ENCODE measurements at regions not wholly inside any gene's neighbourhood (a gene's known extent, or its start where the extent isn't known, plus 50 kb on each side); places are given as distances from the start of the nearest gene placed in this dataset.

GRCh38 chr15:92322566-92323355 is 70.9 kb upstream of the ST8SIA2 start:
- TF ChIP-seq TAF1 (IDR thresholded peaks at IDR 0.05; ENCODE audit: borderline replicate concordance, insufficient read depth, low read length) (no peak), POLR2AphosphoS5 (IDR thresholded peaks at IDR 0.05; ENCODE audit: low read depth, low read length) (no peak), FOXP2 (optimal IDR thresholded peaks at IDR 0.05; ENCODE audit: borderline replicate concordance, extremely low read depth, extremely low read length, insufficient read depth) (no peak), REST (IDR thresholded peaks at IDR 0.05; ENCODE audit: insufficient read depth in 1 of 2, low read depth in 2 of 2, low read length in 2 of 2) (no peak), SIN3A (IDR thresholded peaks at IDR 0.05; ENCODE audit: borderline replicate concordance, insufficient read depth, low read length) (no peak)

- no peak for TF ChIP-seq FOXP2 (optimal IDR thresholded peaks at IDR 0.05; ENCODE audit: borderline replicate concordance, extremely low read depth, extremely low read length, insufficient read depth)
- TF ChIP-seq TAF1 (IDR thresholded peaks at IDR 0.05; ENCODE audit: borderline replicate concordance, insufficient read depth, low read length) = no peak
- no peak for TF ChIP-seq REST (IDR thresholded peaks at IDR 0.05; ENCODE audit: insufficient read depth in 1 of 2, low read depth in 2 of 2, low read length in 2 of 2)
- TF ChIP-seq SIN3A (IDR thresholded peaks at IDR 0.05; ENCODE audit: borderline replicate concordance, insufficient read depth, low read length) = no peak
- no peak for TF ChIP-seq POLR2AphosphoS5 (IDR thresholded peaks at IDR 0.05; ENCODE audit: low read depth, low read length)
These were observed 70.2 kb upstream of the ST8SIA2 start for GRCh38 chr15:92323525-92323924.

GRCh38 chr15:92324101-92324963 is 69.3 kb upstream of the ST8SIA2 start:
- TF ChIP-seq REST (IDR thresholded peaks at IDR 0.05; ENCODE audit: insufficient read depth in 1 of 2, low read depth in 2 of 2, low read length in 2 of 2) (no peak), SIN3A (IDR thresholded peaks at IDR 0.05; ENCODE audit: borderline replicate concordance, insufficient read depth, low read length) (no peak), FOXP2 (optimal IDR thresholded peaks at IDR 0.05; ENCODE audit: borderline replicate concordance, extremely low read depth, extremely low read length, insufficient read depth) (no peak), TAF1 (IDR thresholded peaks at IDR 0.05; ENCODE audit: borderline replicate concordance, insufficient read depth, low read length) (no peak), POLR2AphosphoS5 (IDR thresholded peaks at IDR 0.05; ENCODE audit: low read depth, low read length) (no peak)

- TF ChIP-seq REST (IDR thresholded peaks at IDR 0.05; ENCODE audit: insufficient read depth in 1 of 2, low read depth in 2 of 2, low read length in 2 of 2) (no peak), SIN3A (IDR thresholded peaks at IDR 0.05; ENCODE audit: borderline replicate concordance, insufficient read depth, low read length) (no peak), TAF1 (IDR thresholded peaks at IDR 0.05; ENCODE audit: borderline replicate concordance, insufficient read depth, low read length) (no peak), POLR2AphosphoS5 (IDR thresholded peaks at IDR 0.05; ENCODE audit: low read depth, low read length) (no peak), FOXP2 (optimal IDR thresholded peaks at IDR 0.05; ENCODE audit: borderline replicate concordance, extremely low read depth, extremely low read length, insufficient read depth) (no peak)
These were observed 67.4 kb upstream of the ST8SIA2 start for GRCh38 chr15:92326236-92326635.

Data from PFSK-1 (cell line).